ENCODE measurements at regions not wholly inside any gene's neighbourhood (a gene's known extent, or its start where the extent isn't known, plus 50 kb on each side); places are given as distances from the start of the nearest gene placed in this dataset.

DNA sequence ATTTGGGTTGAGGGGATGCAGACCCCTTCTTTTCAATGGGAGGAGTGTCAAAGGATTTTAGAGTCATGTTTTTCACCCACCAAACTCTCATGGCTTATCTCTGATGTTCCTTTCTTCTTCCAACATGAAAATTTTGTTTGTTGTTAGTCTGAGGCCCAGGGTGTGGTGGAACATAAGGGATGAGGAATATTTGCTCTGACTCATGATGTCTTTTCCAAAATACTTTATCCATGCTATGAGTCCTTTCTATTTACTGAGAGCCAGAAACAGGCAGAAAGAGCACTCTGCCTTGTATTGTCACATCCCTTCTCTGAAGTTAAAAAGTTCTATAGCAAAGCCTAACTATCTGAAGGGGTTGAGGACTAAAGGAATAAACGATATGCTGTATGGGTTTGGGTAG lies 61.6 kb upstream of the GYPA start:
- TF ChIP-seq, protein P1, sequence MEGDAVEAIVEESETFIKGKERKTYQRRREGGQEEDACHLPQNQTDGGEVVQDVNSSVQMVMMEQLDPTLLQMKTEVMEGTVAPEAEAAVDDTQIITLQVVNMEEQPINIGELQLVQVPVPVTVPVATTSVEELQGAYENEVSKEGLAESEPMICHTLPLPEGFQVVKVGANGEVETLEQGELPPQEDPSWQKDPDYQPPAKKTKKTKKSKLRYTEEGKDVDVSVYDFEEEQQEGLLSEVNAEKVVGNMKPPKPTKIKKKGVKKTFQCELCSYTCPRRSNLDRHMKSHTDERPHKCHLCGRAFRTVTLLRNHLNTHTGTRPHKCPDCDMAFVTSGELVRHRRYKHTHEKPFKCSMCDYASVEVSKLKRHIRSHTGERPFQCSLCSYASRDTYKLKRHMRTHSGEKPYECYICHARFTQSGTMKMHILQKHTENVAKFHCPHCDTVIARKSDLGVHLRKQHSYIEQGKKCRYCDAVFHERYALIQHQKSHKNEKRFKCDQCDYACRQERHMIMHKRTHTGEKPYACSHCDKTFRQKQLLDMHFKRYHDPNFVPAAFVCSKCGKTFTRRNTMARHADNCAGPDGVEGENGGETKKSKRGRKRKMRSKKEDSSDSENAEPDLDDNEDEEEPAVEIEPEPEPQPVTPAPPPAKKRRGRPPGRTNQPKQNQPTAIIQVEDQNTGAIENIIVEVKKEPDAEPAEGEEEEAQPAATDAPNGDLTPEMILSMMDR (IDR thresholded peaks at IDR 0.05; ENCODE audit: unreplicated experiment in 3 of 3), result no peak
- Mint-ChIP-seq H3K27ac (no peak overlapping the region), H3K4me1 (no peaks in the 10 kb centered on the region), H3K9me3 (peaks cover 13% of the 10 kb centered on the region), H3K4me3 (no peak overlapping the region), H3K36me3 (ENCODE audit: low read depth) (no peaks in the 10 kb centered on the region), H3K27me3 (ENCODE audit: low read depth) (no peaks in the 10 kb centered on the region)

DNA sequence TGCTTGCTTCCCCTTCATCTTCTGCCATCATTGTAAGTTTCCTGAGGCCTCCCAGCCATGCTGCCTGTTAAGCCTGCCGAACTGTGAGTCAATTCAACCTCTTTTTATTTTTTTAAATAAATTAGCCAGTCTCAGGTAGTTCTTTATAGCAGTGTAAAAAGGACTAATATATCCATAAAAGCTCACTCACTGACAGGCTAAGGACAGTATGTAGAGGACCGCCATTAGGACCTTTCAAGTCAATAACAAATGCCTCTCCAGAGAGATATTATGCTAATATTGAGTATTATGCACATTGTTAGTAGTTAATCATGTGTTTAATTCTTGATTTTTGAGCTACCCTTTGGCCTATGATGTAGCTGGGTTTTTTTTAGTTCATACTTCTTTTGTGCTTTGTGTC lies 62.6 kb upstream of the GYPA start:
- no peaks in the 10 kb centered on the region for H3K27me3 Mint-ChIP-seq (ENCODE audit: low read depth)
- TF ChIP-seq, protein P1 (IDR thresholded peaks at IDR 0.05; ENCODE audit: unreplicated experiment in 3 of 3), result no peak
- no peaks in the 10 kb centered on the region for H3K36me3 Mint-ChIP-seq (ENCODE audit: low read depth)
- no peak overlapping the region for H3K27ac Mint-ChIP-seq
- no peak overlapping the region for H3K4me3 Mint-ChIP-seq
- H3K4me1 Mint-ChIP-seq, result no peaks in the 10 kb centered on the region
- H3K9me3 Mint-ChIP-seq, result peaks cover 6% of the 10 kb centered on the region

DNA sequence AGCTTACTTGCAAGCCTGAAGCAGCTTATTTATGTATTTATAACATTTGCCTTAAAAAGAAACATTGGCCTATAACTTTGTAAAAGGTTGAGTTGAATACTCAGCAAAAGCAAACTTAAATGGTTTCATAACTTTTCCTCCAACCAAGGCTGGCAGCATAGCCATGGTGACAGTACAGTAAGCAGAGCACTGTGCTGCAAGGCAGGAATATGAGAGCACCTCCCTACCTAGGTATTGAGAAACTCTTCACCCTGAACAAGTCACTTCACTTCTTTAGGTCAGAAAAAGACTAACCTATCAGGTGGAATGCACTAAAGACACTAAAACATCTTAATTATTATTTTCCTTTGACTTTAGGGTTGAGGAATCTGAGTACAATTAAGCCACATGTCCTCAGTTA lies 63.9 kb upstream of the GYPA start:
- H3K9me3 Mint-ChIP-seq, result no peaks in the 10 kb centered on the region
- no peaks in the 10 kb centered on the region for H3K4me1 Mint-ChIP-seq
- H3K27me3 Mint-ChIP-seq (ENCODE audit: low read depth), result no peaks in the 10 kb centered on the region
- TF ChIP-seq, protein P1 (IDR thresholded peaks at IDR 0.05; ENCODE audit: unreplicated experiment in 3 of 3), result no peak
- no peaks in the 10 kb centered on the region for H3K36me3 Mint-ChIP-seq (ENCODE audit: low read depth)
- H3K27ac Mint-ChIP-seq, result no peak overlapping the region
- H3K4me3 Mint-ChIP-seq, result no peak overlapping the region

DNA sequence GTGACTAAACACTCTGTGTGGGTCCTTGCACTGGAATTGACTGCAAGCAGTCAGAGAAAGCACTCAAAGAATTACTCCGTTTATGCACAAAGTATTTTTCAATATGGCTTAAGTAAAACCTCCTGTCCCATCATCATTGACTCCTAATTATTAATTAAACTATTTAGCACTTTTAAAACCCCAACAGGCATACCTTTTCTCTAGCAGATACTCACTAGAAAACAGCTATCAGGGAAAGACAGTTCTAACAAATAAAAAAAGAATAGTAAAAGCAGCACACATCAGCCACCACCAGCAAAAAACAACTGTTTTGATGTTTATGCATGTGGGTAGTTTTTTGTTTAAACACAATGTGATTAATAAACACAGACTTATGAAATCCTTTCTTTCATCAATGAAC lies 66.2 kb upstream of the GYPA start:
- H3K27me3 Mint-ChIP-seq (ENCODE audit: low read depth), result no peaks in the 10 kb centered on the region
- no peaks in the 10 kb centered on the region for H3K9me3 Mint-ChIP-seq
- no peaks in the 10 kb centered on the region for H3K4me1 Mint-ChIP-seq
- H3K36me3 Mint-ChIP-seq (ENCODE audit: low read depth), result no peaks in the 10 kb centered on the region
- no peak overlapping the region for H3K4me3 Mint-ChIP-seq
- TF ChIP-seq, protein P1 (IDR thresholded peaks at IDR 0.05; ENCODE audit: unreplicated experiment in 3 of 3), result no peak
- no peak overlapping the region for H3K27ac Mint-ChIP-seq

DNA sequence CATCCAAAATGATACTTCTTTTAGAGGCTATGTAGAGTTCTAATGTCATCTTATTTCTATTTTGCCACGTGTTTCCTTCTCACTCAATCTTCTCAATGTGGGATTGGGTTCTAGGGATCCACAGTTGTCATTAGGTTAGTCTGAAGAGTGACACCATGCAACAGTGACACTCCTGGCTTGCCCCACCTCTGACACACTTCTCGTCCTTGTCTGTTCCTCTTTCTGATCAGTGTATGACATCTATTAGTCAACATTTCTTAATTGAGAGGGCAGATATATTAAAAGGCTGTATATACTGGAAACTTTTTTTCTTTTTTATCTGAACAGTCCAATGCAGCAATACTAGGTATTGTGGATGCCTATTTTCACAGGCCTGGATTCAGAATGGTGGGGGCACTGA lies 67.6 kb upstream of the GYPA start:
- Mint-ChIP-seq H3K27ac (no peak overlapping the region), H3K4me1 (no peaks in the 10 kb centered on the region), H3K36me3 (ENCODE audit: low read depth) (no peaks in the 10 kb centered on the region), H3K4me3 (no peak overlapping the region), H3K27me3 (ENCODE audit: low read depth) (no peaks in the 10 kb centered on the region), H3K9me3 (no peaks in the 10 kb centered on the region)
- TF ChIP-seq, protein P1 (IDR thresholded peaks at IDR 0.05; ENCODE audit: unreplicated experiment in 3 of 3), result no peak

DNA sequence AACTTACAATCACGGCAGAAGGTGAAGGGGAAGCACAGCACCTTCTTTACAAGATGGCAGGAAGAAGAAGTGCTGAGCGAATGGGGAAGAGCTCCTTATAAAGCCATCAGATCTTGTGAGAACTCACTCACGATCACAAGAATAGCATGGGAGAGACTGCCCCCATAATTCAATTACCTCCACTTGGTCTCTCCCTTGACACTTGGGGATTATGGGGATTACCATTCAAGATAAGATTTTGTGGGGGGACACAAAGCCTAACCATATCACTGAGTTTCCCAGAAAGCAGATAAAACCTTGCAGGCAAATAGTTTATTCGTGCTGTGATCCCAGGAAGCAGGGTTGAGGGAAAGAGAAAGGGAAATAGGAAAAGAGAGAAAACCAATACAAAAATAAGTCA lies 69.0 kb upstream of the GYPA start:
- TF ChIP-seq, protein P1 (IDR thresholded peaks at IDR 0.05; ENCODE audit: unreplicated experiment in 3 of 3), result no peak
- Mint-ChIP-seq H3K27ac (no peak overlapping the region), H3K9me3 (no peaks in the 10 kb centered on the region), H3K36me3 (ENCODE audit: low read depth) (no peaks in the 10 kb centered on the region), H3K4me1 (no peaks in the 10 kb centered on the region), H3K4me3 (no peak overlapping the region), H3K27me3 (ENCODE audit: low read depth) (no peaks in the 10 kb centered on the region)

All from nephron (organoid).